Colon (tissue), 2 donors: ENCODE measurements at regions not wholly inside any gene's neighbourhood (a gene's known extent, or its start where the extent isn't known, plus 50 kb on each side); places are given as distances from the start of the nearest gene placed in this dataset.
A peak's percentile ranks its signal among the peaks of the same experiment; 100 is the strongest.

Experiments used
- FAIRE-seq: peaks from 2 replicates; lab custom pipeline; 2012; peaks lifted over from hg19 to GRCh38; lab: Jason Lieb, UNC
- donor health status: control.
- donor health status: control.

DNA sequence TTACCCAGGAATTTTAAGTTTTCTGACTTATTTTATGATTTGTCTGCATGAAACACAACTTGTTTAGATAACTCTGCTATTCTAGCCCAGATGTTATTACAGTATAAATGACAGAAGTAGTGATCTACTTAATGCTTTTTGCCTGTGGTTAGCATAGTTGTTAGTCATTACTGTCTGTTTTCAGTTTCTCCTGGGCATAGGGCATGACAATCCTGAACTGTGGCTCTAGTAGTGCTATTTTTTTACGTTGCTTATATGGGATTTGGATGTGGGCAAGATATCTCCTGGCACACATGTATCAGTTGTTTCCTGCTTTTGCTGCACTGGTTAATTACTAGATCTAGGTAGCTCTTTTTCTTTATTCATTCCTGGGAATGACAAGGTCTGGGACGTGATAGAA, 1005.8 kb downstream of the PCDH18 start:
- no peak for FAIRE-seq

- no peak for FAIRE-seq
Observed at GRCh38 chr4:136524039-136524438, 1008.3 kb downstream of the PCDH18 start.

DNA sequence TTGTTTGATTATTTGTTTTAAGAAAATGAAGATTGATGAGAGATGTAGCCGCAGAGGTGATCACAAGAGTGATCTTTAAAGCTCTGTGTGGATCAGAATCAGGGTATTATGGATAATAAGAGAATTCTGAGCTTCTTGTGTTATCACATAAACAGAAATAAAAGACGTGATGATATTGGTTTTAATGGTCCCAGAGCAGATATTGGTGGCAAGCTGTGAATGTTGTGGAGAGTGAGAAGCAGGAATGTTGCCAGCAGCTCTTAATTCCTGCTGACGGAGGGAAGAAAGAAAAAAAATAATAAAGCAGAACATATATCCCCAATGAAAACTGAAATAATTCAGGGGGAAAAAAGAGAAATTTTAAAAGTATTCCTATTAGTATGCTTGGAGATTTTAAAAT, 1015.9 kb downstream of the PCDH18 start:
- no peak for FAIRE-seq

GRCh38 chr4:136505020-136505419, 1027.3 kb downstream of the PCDH18 start:
- FAIRE-seq, result no peak

- no peak for FAIRE-seq
Observed at GRCh38 chr4:136495851-136496250, 1036.4 kb downstream of the PCDH18 start.

DNA sequence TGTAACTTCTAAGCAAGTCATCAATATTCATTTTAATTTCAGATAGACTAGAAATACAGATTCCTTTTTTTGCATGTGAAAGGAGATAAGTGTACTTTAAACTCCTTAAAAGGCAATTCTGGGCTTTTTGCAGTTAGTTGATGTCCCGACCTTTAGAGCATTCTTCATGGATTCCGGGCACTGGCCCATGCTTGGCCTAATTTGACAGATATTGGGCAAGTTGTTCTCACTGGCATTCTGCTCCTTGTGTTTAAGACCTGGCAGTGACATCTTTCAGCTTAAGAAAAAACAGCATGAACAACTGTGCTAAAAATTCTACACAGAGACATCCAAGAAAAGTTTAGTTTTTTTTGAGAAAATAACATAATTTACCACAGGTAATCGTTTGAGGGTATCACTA, 1037.2 kb downstream of the PCDH18 start:
- FAIRE-seq, result no peak

DNA sequence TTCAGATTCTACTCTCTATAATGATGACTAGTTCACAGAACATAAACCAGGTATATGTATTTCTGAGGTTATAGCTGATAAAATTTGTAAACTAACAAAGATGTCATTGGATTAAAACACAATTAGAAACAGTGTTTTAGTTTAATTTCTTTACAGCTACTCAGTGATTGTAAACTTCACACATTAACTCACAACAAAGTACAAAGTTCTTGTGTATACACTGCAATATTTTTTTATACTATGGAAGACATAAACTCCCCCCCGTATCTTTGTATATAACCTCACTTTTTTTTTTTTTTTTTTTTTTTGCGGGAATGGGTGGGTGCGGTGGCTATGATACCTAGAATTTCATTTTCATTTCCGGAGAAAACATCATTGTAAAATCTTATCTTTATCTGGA, 1043.2 kb downstream of the PCDH18 start:
- peak; percentile 85 for FAIRE-seq

- no peak for FAIRE-seq
Observed at GRCh38 chr4:136484996-136485395, 1047.3 kb downstream of the PCDH18 start.

- FAIRE-seq, result no peak
Observed at GRCh38 chr4:136476753-136477152, 1055.5 kb downstream of the PCDH18 start.

- FAIRE-seq, result no peak
Observed at GRCh38 chr4:136471051-136471450, 1061.2 kb downstream of the PCDH18 start.

GRCh38 chr4:136465691-136466090, 1066.6 kb downstream of the PCDH18 start:
- no peak for FAIRE-seq

GRCh38 chr4:136463941-136464340, 1068.4 kb downstream of the PCDH18 start:
- FAIRE-seq, result no peak

DNA sequence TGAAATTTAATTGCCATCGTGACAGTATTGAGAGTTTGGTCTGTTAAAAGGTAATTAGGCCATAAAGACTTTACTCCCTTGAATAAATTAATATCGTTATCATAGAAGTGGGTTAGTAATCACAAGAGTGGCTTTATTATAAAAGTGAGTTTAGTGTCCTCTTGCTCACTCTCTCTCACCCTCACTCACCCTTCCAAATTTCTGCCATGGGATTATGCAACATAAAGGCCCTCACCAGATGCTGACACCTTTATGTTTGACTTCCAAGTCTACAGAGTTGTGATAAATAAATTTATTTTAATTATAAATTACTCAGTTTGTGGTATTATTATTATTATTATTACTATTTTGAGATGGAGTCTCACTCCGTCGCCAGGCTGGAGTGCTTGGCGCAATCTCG, 1070.8 kb downstream of the PCDH18 start:
- no peak for FAIRE-seq

DNA sequence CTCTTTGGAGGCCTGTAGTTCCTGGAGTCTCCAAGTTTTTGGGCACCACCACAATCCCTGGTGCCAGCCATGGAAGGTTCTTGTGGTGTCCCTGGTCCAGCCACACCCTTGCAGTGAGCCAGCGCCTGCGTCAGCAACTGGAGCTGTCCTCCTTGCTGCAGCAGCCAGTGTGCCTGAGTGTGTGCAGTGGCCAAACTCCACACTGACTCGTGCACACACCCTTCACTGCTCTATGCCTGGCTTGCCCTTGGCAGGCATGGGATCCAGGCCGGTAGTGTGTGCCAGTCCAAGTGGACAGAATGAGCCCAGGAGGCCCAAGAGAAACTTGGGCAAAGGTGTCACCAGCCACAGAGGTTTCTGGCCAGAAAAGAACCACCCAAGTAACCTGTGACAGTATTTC, 1074.0 kb downstream of the PCDH18 start:
- FAIRE-seq, result no peak

DNA sequence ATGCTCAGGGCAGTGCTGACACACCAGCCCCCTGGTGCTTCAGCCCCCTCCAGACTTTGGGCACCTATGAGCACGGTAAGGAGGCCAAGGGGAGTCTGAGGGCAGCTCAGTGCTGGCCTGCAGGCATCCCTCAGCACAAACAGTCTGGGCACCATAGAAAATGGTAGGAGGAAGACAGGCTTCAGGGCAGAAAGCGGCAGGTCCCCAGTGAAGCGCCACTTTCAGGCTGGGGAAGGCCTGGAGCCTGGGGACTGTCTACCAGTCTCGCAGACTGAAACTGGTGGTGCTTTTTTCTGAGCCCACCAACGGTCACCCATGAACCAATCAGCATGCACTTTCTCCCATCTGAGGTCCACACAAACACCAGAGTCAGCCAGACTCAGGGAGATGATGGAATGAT, 1074.7 kb downstream of the PCDH18 start:
- no peak for FAIRE-seq

- no peak for FAIRE-seq
Observed at GRCh38 chr4:136457004-136457403, 1075.3 kb downstream of the PCDH18 start.

GRCh38 chr4:136443006-136443405, 1089.3 kb downstream of the PCDH18 start:
- no peak for FAIRE-seq

DNA sequence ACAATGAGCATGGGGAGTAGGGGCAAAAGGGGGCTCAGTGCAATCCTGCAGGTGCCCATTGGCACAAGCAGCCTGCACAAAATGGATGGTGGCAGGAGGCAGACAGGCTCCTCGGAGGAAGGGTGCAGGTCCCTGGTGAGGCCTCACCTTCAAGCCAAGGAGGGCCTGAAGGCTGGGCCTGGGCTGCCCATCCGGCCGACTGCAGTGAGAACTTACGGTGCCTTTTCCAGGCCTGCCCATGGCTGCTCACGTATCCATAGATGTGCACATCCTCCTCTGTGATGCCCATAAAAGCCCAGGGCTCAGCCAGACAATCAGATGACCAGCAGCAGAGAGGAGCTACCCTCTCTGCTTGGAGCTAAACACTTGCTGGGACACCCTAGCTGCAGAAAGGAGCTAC, 1089.8 kb downstream of the PCDH18 start:
- FAIRE-seq, result no peak

DNA sequence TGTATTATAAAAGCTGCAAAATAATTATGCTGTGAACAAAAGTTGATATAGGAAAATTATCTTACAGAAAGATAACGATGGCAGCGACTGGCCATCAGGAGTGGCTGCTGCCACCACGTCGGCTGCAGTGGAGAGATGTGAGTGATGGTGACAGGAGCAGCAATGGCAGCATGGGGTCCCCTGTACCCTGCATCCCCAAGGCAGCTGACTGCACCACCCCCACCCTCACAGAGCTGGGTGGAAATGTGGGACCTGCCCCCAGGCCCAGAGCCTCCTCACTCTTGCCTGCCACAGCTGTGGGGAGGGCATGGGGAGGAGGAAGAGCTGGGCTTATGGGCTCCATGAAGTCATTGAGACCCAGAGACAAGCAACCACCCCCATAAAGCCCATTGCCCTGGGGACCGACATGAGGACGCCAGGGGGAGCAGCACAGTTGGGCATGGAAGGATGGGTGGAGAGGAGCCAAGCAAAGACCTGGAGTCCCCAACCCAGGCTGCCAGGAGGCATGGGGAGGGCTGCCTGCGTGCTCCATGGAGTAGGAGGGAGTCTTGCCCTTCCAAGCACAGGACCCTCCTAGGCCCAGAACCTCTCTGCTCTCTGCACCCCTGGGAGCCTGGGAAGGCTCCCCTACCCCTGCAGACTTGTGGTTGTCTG, 1090.5 kb downstream of the PCDH18 start:
- FAIRE-seq, result no peak

DNA sequence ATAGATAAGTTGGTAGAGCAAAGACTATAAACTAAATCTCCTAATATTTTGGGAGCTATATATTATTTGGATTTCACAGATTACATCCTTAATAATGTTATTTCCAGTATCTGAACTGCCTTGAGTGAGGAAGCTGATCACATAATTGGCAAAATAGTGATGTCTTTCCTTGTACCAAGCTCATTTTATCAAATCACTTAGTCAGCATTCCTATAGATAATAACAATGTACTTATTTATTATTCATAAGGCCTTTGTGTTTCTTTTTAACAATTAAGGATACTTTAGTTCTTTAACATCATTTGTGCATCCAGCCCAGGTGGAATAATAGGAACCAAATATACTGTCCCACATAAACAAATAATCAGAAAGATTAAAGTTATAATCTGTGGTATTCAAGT, 1093.6 kb downstream of the PCDH18 start:
- no peak for FAIRE-seq

DNA sequence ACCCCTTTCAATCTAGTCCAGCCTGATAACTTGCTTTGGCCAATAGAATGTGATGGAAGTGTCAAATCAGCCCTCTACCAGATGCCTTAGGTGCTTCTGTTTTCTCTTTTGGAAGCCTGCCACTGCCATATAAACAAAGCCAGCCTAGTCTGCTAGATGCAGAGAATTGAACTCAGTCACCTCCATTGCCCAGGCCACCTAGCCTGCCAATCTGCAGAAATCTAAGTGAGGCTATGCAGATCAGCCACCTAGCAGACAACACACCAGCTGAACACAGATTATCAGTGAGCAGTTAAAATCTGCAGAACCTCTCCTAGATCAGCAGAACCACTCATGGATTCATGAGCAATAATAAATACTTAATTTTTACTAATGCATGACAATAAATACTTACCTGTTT, 1108.2 kb downstream of the PCDH18 start:
- no peak for FAIRE-seq

GRCh38 chr4:136414981-136415380, 1117.3 kb downstream of the PCDH18 start:
- no peak for FAIRE-seq

DNA sequence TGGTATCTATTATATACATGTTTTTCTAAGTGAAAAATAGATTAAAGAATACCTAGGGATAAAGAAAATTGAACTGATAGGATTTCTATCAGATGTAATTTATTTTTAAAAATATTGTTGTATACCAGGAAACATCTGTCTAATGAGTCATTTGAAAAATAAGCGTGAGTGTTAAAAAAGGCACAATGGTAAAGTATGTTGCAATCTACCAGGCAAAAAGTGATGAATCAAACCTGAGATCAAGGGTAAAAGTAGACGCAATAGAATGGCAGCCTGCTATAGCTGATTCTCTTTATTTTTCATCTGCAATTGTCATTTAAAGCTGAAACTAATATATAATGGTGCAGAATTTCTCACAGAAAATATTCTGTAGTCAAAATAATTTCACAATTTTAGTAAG, 1119.6 kb downstream of the PCDH18 start:
- no peak for FAIRE-seq

- FAIRE-seq, result no peak
Observed at GRCh38 chr4:136400829-136401228, 1131.5 kb downstream of the PCDH18 start.

- FAIRE-seq, result no peak
Observed at GRCh38 chr4:136395212-136395722, 1137.0 kb downstream of the PCDH18 start.
